GM19468 (cell line): ENCODE measurements at regions not wholly inside any gene's neighbourhood (a gene's known extent, or its start where the extent isn't known, plus 50 kb on each side); places are given as distances from the start of the nearest gene placed in this dataset.

ENCODE experiments used
- ATAC-seq: cut with Tn5 transposase; IDR thresholded peaks from one replicate; pipeline ENCODE4 v1.9.1; 2021; ENCODE audit warnings: mild to moderate bottlenecking, moderate library complexity, moderate number of reproducible peaks; ENCODE audit not compliant: unreplicated experiment; ENCODE audit errors: extremely low read depth

GRCh38 chr4:117324851-117325491 is 239.6 kb upstream of the TRAM1L1 start:
- no peak for ATAC-seq

GRCh38 chr4:117326091-117326490 is 240.7 kb upstream of the TRAM1L1 start:
- no peak for ATAC-seq

DNA sequence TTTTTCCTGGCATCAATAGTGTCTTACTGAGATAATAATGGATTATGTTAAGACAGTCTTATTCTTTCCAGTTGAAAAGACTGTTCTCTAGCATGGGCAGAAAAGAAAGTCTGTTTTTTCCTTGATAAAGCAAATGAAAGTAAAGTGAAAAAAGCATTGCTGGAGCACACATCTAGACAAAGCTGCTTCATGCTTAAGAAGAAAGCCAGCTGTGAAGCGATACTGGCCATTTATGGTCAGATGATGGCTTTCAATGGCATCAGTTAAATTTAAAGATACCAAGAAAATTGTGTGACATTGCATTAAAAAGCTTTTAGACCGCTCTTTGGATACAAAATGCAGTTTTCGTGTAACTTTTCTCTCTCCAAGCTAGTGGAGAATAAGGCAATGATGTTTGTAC is 242.1 kb upstream of the TRAM1L1 start:
- ATAC-seq = no peak

- no peak for ATAC-seq
Observed at GRCh38 chr4:117328333-117328732, 243.0 kb upstream of the TRAM1L1 start.

- no peak for ATAC-seq
Observed at GRCh38 chr4:117331817-117332216, 246.4 kb upstream of the TRAM1L1 start.

DNA sequence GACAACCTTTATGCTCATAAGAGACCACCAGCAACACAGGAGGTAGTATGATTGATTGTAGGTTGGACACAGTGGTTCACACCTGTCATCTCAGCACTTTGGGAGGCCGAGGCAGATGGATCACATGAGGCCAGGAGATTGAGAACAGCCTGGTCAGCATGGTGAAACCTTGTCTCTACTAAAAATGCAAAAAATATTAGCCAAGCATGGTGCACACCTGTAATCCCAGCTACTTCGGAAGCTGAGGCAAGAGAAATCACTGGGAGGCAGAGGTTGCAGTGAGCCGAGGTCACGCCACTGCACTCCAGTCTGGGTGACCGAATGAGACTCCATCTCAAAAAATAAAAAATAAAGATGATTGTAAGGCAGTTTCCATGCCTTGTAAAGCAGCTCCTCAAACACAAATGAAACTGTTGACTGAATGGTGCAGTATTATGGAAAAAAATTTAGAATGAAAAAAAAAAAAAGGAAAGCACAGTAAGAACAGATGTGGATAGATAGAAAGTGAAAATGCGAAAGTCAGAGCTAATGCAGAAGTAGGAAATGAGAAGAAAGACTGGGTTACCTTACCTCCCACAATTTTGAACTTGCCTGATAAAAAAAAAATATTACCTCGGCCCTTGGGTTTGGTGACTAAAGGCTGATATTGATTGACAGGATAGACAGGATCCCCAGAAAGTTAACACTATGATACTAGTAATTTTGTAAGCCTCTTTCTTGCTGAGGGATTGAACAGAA is 249.2 kb upstream of the TRAM1L1 start:
- ATAC-seq = no peak

- ATAC-seq = no peak
Observed at GRCh38 chr4:117357437-117357836, 272.1 kb upstream of the TRAM1L1 start.

DNA sequence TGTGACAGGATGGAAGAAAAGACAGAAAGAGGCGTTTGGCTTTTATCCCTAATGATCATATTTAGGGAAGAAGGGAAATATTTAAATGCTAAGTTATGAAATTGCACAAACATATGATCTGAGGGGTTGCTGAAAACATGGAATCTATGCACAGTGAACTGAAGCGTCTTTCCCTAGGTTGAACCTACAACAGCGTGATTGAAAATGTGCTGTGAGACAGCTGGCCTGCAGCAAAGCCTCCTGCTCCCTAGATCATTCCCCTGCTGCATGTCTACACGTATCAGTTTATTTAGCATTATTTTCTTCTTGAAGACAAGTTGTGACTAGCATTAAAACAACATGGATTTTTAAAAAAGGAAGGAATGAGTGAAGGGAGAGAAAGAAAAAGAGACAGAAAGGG is 272.5 kb upstream of the TRAM1L1 start:
- no peak for ATAC-seq

GRCh38 chr4:117370944-117371668 is 285.7 kb upstream of the TRAM1L1 start:
- ATAC-seq = no peak

DNA sequence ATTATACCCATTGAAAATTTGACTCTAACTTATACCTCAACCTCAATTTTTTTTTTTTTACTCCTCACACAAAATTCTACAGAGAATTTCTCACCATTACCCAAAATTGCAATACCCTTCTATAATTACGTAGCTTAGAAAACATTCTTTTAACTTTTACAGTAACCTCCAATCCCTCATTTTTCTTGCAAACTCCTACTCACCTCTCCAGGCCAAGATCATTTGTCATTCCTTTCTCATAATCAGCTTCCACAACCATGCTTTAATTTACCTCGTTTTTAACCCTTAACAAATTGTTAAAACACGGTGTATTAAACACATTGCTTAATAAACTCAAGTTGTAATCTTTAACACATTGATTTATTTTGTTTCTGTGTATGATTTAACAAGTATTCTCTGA is 289.7 kb upstream of the TRAM1L1 start:
- ATAC-seq = no peak

- no peak for ATAC-seq
Observed at GRCh38 chr4:117376692-117377091, 291.3 kb upstream of the TRAM1L1 start.

GRCh38 chr4:117378942-117379341 is 293.6 kb upstream of the TRAM1L1 start:
- ATAC-seq = no peak

- no peak for ATAC-seq
Observed at GRCh38 chr4:117383468-117383867, 298.1 kb upstream of the TRAM1L1 start.

- ATAC-seq = no peak
Observed at GRCh38 chr4:117385526-117385925, 300.1 kb upstream of the TRAM1L1 start.

GRCh38 chr4:117387072-117387471 is 301.7 kb upstream of the TRAM1L1 start:
- ATAC-seq = no peak

DNA sequence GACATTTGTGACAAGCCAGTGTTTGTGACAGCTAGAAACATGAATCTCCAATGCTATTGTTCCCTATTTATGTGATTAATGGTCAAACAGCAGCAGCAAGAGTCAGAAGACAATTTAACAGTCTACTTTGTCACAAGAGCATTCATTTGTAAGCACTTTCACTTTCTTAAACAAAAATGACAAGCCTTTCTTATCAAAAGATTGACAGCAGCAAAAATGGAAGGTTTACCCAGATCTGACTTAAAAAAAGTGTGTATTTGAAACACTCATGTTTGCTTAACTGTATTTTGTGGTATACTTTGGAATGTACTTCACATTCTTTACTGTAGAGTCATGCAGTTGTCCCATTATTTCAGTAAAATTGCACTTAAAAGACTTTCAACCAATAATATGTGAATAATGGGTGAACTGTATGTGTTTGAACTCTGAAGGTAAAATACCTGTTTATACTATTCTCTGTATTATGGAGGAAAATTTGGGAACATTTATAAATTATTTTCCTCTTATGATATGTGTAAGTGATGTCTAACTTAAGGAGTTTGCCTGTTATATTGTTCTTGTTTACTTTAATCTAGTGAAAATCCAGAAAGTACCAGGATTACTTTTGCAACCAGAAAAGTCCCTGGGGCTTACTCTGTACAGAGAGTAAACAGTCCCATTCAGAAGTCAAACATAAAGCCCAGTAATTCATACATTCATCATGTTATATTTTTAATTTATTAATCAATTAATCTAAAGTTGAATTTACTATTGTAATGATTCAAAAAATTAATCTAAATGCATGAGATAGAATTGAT is 314.9 kb upstream of the TRAM1L1 start:
- no peak for ATAC-seq

GRCh38 chr4:117412661-117413060 is 327.3 kb upstream of the TRAM1L1 start:
- ATAC-seq = no peak

DNA sequence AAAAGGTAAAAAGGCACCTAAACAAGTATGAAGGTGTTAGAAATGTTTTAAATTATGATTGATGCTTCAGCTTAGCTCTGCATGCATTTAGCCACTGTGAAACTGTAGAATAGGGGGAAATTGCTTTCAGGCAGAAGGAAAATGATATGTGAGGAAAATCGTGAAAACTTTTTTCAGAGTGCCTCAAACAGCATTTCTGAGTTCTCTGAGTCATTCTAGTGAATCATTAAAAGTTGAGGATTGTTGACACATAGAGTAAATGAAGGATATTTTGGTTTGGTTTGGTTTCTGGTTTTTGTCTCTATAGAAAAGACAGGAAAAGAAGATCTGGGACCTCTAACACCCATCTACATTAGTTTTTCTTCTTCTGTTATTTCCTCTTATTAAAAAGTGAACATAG is 332.5 kb upstream of the TRAM1L1 start:
- ATAC-seq = no peak

- no peak for ATAC-seq
Observed at GRCh38 chr4:117420948-117421347, 335.6 kb upstream of the TRAM1L1 start.

- no peak for ATAC-seq
Observed at GRCh38 chr4:117421706-117422105, 336.3 kb upstream of the TRAM1L1 start.

- ATAC-seq = no peak
Observed at GRCh38 chr4:117422297-117422696, 336.9 kb upstream of the TRAM1L1 start.
